SK-N-MC (cell line): ENCODE measurements at regions not wholly inside any gene's neighbourhood (a gene's known extent, or its start where the extent isn't known, plus 50 kb on each side); places are given as distances from the start of the nearest gene placed in this dataset.
"Not testable (repeated sequence)": the region's sequence is repeated elsewhere in the genome, so short reads cannot be mapped to it uniquely, and the experiment has no call there.

Source experiments
- DNase-seq: peaks from one replicate; pipeline ENCODE4 v3.0.0-alpha.2; 2011; ENCODE audit warnings: low read depth, low spot score
- H3K27ac ChIP-seq: fragments of 200-600 bp; sonication (generic); 2 replicates; pipeline ENCODE4 v1.5.1; 2016; ENCODE audit warnings: mixed run types
- H3K36me3 ChIP-seq: fragments of 200-600 bp; sonication (generic); 2 replicates; pipeline ENCODE4 v1.6.1; 2017; ENCODE audit warnings: antibody characterized with exemption, low read length, mixed read lengths; ENCODE audit not compliant: insufficient read depth
- H3K4me3 ChIP-seq: fragments of 200-600 bp; sonication (generic); 2 replicates; pipeline ENCODE4 v1.5.1; 2016
- H3K9ac ChIP-seq: fragments of 200-600 bp; sonication (generic); 2 replicates; pipeline ENCODE4 v1.8.0; 2017; ENCODE audit warnings: mixed run types, mixed read lengths; ENCODE audit not compliant: insufficient read length
- H3K9me3 ChIP-seq: fragments of 200-600 bp; sonication (generic); 2 replicates; pipeline ENCODE4 v1.6.1; 2017; ENCODE audit warnings: low read depth, mild to moderate bottlenecking, antibody characterized with exemption, low read length, moderate library complexity, mixed read lengths
- EZH2 ChIP-seq: fragments of 200-600 bp; sonication (generic); IDR thresholded peaks from one replicate; pipeline ENCODE4 v1.6.1; 2017; ENCODE audit warnings: antibody characterized with exemption
- FOXP2 ChIP-seq: optimal IDR thresholded peaks from 2 replicates; pipeline ENCODE3; 2011; ENCODE audit warnings: mild to moderate bottlenecking, moderate library complexity; ENCODE audit not compliant: insufficient read depth; ENCODE audit errors: extremely low read length, control extremely low read depth
- POLR2AphosphoS5 ChIP-seq: IDR thresholded peaks from 2 replicates; pipeline ENCODE4 v1.6.1; 2012; ENCODE audit warnings: mild to moderate bottlenecking, low read depth, low read length, borderline replicate concordance

DNA sequence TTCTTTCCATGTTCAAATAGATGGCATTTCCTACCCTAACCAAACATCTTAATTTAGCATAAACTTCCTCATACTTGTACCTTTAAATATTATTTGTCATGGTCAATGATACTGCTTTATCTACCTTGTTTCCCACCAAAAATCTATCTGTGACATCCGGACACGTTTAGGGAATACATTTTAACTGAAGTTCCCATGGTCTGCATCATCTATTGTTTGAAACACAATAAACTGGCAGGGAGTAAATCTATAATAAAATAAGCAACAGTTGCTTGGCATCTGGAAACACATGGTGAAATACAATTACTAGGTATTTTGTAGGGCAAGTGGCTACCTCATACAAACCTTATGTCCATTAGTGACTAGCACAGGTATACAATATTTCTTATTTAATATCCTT, 289.1 kb downstream of the GJA1 start:
- Histone ChIP-seq H3K9ac (no peak overlapping the region), H3K36me3 (no peaks in the 10 kb centered on the region), H3K9me3 (no peaks in the 10 kb centered on the region), H3K27ac (no peak overlapping the region), H3K4me3 (no peak overlapping the region)
- DNase-seq = no peak
- TF ChIP-seq EZH2 (no peak), POLR2AphosphoS5 (no peak), FOXP2 (no peak)

DNA sequence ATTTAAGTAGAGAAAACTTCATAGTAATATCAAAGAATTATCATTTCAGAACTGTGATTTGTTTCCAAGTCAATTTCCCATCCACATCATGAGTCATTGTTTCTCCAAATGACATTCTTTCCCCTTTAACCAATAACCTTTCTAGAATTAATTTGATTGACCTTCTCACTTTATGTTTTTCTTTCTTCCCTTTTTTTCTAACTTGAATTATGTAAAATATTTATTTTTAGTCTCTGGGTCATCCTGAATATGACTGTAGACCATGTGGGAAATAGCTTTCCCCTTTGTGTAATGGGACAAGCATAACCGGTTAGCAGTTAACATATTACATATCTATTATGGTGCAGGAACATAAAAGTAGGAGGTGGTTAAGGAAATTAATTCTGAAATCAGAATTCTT, 291.1 kb downstream of the GJA1 start:
- H3K4me3 ChIP-seq = no peak overlapping the region
- H3K36me3 ChIP-seq = no peaks in the 10 kb centered on the region
- no peak overlapping the region for H3K27ac ChIP-seq
- no peak for DNase-seq
- H3K9ac ChIP-seq = no peak overlapping the region
- no peak for TF ChIP-seq FOXP2
- no peak for TF ChIP-seq POLR2AphosphoS5
- no peak for TF ChIP-seq EZH2
- H3K9me3 ChIP-seq = no peaks in the 10 kb centered on the region

DNA sequence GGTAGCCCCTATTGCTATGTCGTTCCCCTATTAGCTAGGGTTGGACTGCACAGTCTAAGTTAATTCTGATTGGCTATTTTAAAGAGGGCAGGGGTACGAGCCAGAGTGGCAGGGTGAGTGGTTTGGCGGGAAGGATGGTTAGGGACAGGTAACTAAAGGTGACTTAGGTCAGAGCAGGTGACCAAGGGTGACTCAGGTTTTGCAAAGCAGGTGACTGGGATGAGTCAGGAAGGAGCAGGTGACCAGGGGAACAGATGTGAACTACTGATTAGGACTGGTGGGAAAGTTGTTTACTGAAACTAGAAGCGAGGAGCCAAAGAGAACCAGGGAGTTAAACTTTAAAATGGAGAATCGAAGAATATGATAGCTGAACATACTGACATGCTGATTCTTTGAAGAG, 295.2 kb downstream of the GJA1 start:
- DNase-seq = no peak
- Histone ChIP-seq H3K4me3 (no peak overlapping the region), H3K27ac (no peak overlapping the region), H3K9me3 (no peaks in the 10 kb centered on the region), H3K36me3 (no peaks in the 10 kb centered on the region), H3K9ac (no peak overlapping the region)
- no peak for TF ChIP-seq FOXP2
- no peak for TF ChIP-seq POLR2AphosphoS5
- TF ChIP-seq EZH2 = no peak

DNA sequence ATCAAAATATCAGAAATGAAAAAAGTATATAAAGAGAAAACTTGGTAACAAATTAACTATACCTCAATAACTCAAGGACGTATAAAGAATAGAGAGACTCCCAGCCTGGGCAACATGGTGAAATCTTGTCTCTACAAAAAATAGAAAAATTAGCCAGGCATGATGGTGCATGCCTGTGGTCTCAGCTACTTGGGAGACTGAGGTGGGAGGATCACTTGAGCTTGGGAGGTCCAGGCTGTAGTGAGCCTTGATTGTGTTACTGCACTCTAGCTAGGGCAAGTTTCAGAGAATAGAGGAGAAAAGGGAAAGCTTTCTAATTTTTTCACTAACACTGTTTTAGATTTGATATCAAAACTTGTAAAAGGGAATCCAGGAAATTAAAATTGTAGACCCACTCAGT, 295.9 kb downstream of the GJA1 start:
- no peak for DNase-seq
- Histone ChIP-seq H3K9me3 (no peaks in the 10 kb centered on the region), H3K27ac (no peak overlapping the region), H3K9ac (no peak overlapping the region), H3K36me3 (no peaks in the 10 kb centered on the region), H3K4me3 (no peak overlapping the region)
- TF ChIP-seq EZH2 = no peak
- TF ChIP-seq FOXP2 = no peak
- no peak for TF ChIP-seq POLR2AphosphoS5

DNA sequence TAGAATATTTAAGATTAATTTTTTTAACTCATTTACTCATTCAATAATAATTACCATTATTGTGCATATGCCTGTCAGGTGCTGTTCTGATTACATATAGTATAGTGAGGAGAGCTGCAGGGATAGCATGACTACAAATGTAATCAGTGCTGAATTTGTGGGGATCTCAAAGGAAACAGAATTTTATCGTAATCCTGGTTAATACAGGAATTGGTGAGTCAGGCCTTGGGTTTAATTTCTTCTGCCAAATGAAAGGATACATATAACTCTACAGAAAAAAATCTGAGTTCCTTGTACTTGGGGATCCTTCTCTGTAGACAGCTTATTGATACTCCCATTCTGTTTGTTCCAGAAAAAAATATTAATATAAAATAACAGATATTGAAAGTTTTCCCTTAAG, 297.2 kb downstream of the GJA1 start:
- no peak for DNase-seq
- no peaks in the 10 kb centered on the region for H3K36me3 ChIP-seq

DNA sequence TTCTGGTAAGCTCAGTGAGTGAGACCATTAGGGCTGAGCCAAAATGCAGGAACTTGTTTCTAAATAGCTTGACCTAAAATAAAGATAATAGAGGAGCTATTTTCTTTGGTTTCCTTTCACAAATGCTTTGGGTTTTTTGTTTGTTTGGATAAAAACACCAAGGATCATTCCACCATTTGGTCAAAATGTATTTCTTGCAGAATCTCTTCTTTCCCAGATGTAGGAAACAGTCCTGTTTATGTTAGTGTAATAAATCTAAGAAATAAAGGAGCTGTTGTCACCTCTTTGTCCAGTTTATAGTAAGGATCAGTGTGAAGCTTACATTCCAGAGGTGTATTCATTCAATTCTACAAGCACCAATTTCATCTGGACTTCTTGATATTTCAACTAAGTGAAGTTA, 297.8 kb downstream of the GJA1 start:
- no peak overlapping the region for H3K27ac ChIP-seq
- DNase-seq = no peak
- no peak overlapping the region for H3K4me3 ChIP-seq
- no peaks in the 10 kb centered on the region for H3K36me3 ChIP-seq
- H3K9me3 ChIP-seq = no peaks in the 10 kb centered on the region
- TF ChIP-seq POLR2AphosphoS5 (no peak), FOXP2 (no peak), EZH2 (no peak)
- H3K9ac ChIP-seq = no peak overlapping the region

More for the DNA sequence above, 297.2 kb downstream of the GJA1 start:
- no peak overlapping the region for H3K4me3 ChIP-seq
- TF ChIP-seq EZH2 = no peak
- no peak for TF ChIP-seq FOXP2
- TF ChIP-seq POLR2AphosphoS5 = no peak
- H3K9ac ChIP-seq = no peak overlapping the region
- no peaks in the 10 kb centered on the region for H3K9me3 ChIP-seq
- H3K27ac ChIP-seq = no peak overlapping the region

DNA sequence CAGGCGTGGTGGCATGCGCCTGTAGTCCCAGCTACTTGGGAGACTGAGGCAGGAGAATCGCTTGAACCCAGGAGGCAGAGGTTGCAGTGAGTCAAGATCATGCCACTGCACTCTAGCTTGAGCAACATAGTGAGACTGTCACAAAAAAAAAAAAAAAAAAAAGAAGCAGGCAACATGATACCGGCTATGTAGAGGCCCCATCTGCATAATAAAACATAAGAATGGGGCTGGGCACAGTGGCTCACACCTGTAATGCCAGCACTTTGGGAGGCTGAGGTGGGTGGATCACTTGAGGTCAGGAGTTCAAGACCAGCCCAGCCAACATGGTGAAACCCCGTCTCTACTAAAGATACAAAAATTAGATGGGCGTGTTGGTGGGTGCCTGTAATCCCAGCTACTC, 304.7 kb downstream of the GJA1 start:
- not testable (repeated sequence) for H3K36me3 ChIP-seq, H3K9ac ChIP-seq, H3K4me3 ChIP-seq, DNase-seq, H3K27ac ChIP-seq, H3K9me3 ChIP-seq

DNA sequence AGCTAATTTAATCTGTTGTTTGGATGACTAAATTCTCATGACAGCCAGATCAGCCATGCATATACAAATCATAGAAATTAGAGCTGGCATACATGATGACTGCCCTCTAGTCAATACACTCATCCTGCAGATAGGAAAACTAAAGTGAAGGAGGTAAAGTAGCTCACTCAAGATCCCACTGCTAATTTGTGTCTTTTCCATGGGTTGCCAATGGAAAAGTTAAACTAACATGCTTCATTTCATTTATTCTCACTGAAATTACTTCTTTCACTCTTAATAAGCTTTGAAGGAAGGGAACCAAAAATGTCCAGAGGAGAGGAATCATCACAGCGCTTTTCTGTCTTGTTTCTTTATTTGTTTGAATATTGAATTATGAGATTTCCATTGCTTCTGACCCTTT, 308.2 kb downstream of the GJA1 start:
- Histone ChIP-seq H3K9ac (no peak overlapping the region), H3K27ac (no peak overlapping the region), H3K36me3 (no peaks in the 10 kb centered on the region), H3K9me3 (no peaks in the 10 kb centered on the region), H3K4me3 (no peak overlapping the region)
- no peak for DNase-seq
- no peak for TF ChIP-seq POLR2AphosphoS5
- no peak for TF ChIP-seq FOXP2
- TF ChIP-seq EZH2 = no peak

DNA sequence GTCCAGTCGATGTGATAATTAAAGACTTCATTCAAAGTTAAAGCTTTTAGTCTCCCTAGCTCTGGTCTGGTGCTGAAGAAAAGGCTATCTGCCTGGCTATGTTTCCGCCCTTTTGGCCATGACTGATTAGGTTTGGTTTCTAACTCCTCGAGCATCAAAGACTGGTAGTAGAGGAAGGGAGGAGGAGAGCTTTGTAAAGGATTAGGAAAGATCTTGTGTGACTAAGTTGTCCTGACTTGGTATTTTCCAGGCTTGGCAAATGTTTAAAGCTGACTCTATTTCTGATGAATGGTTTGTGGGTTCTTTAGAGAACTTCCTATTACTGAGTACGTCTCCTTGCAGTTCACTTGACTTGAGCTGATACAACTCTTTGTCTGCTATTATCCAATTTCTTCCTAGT, 312.9 kb downstream of the GJA1 start:
- no peaks in the 10 kb centered on the region for H3K36me3 ChIP-seq
- no peak overlapping the region for H3K27ac ChIP-seq
- no peak for DNase-seq
- H3K9me3 ChIP-seq = no peaks in the 10 kb centered on the region
- no peak for TF ChIP-seq POLR2AphosphoS5
- TF ChIP-seq FOXP2 = no peak
- no peak for TF ChIP-seq EZH2
- no peak overlapping the region for H3K9ac ChIP-seq
- no peak overlapping the region for H3K4me3 ChIP-seq
